EH (cell line): ENCODE measurements at regions not wholly inside any gene's neighbourhood (a gene's known extent, or its start where the extent isn't known, plus 50 kb on each side); places are given as distances from the start of the nearest gene placed in this dataset.

Experiments
- DNase-seq: peaks from one replicate; pipeline ENCODE4 v3.0.0-alpha.2; 2015; ENCODE audit warnings: low read depth

- DNase-seq = no peak
These were observed 787.3 kb upstream of the WWC1 start for GRCh38 chr5:167503926-167504720.

GRCh38 chr5:167507463-167508233 is 783.8 kb upstream of the WWC1 start:
- no peak for DNase-seq

- DNase-seq = no peak
These were observed 782.4 kb upstream of the WWC1 start for GRCh38 chr5:167509076-167509475.

GRCh38 chr5:167511276-167511675 is 780.2 kb upstream of the WWC1 start:
- DNase-seq = no peak

- no peak for DNase-seq
These were observed 779.3 kb upstream of the WWC1 start for GRCh38 chr5:167512111-167512510.

GRCh38 chr5:167513381-167513780 is 778.1 kb upstream of the WWC1 start:
- no peak for DNase-seq

- no peak for DNase-seq
These were observed 777.0 kb upstream of the WWC1 start for GRCh38 chr5:167514461-167514860.

GRCh38 chr5:167525004-167525403 is 766.4 kb upstream of the WWC1 start:
- no peak for DNase-seq

- DNase-seq = no peak
These were observed 762.8 kb upstream of the WWC1 start for GRCh38 chr5:167528651-167529050.

- DNase-seq = no peak
These were observed 760.9 kb upstream of the WWC1 start for GRCh38 chr5:167530548-167530947.

- no peak for DNase-seq
These were observed 757.3 kb upstream of the WWC1 start for GRCh38 chr5:167533814-167534795.

GRCh38 chr5:167539747-167540146 is 751.7 kb upstream of the WWC1 start:
- DNase-seq = no peak

- DNase-seq = no peak
These were observed 745.2 kb upstream of the WWC1 start for GRCh38 chr5:167546270-167546669.

- no peak for DNase-seq
These were observed 739.1 kb upstream of the WWC1 start for GRCh38 chr5:167552356-167552755.

GRCh38 chr5:167553511-167553910 is 737.9 kb upstream of the WWC1 start:
- DNase-seq = no peak

GRCh38 chr5:167554564-167555290 is 736.7 kb upstream of the WWC1 start:
- no peak for DNase-seq

GRCh38 chr5:167555565-167556166 is 735.8 kb upstream of the WWC1 start:
- DNase-seq = no peak

- DNase-seq = no peak
These were observed 734.1 kb upstream of the WWC1 start for GRCh38 chr5:167557359-167557758.

GRCh38 chr5:167561796-167562195 is 729.6 kb upstream of the WWC1 start:
- no peak for DNase-seq

- no peak for DNase-seq
These were observed 727.2 kb upstream of the WWC1 start for GRCh38 chr5:167564275-167564674.
